ACC112 (cell line): ENCODE measurements at regions not wholly inside any gene's neighbourhood (a gene's known extent, or its start where the extent isn't known, plus 50 kb on each side); places are given as distances from the start of the nearest gene placed in this dataset.

Source experiments
- H2AFZ ChIP-seq: fragments of 200-600 bp; sonication (generic); one replicate; pipeline ENCODE4 v1.6.0; 2017; ENCODE audit warnings: antibody characterized with exemption, low read length; ENCODE audit not compliant: unreplicated experiment
- H3K27ac ChIP-seq: fragments of 200-600 bp; sonication (generic); 2 replicates; pipeline ENCODE4 v1.5.1; 2014; ENCODE audit warnings: low read depth, mild to moderate bottlenecking, antibody characterized with exemption, low read length, moderate library complexity
- H3K27me3 ChIP-seq: fragments of 200-600 bp; sonication (generic); 2 replicates; pipeline ENCODE4 v1.6.1; 2014; ENCODE audit warnings: mild to moderate bottlenecking, antibody characterized with exemption, low read length, moderate library complexity, mixed read lengths; ENCODE audit not compliant: insufficient read depth
- H3K36me3 ChIP-seq: fragments of 200-600 bp; sonication (generic); 2 replicates; pipeline ENCODE4 v1.6.1; 2016; ENCODE audit warnings: mild to moderate bottlenecking, antibody characterized with exemption, low read length, moderate library complexity, mixed read lengths; ENCODE audit not compliant: insufficient read depth
- H3K4me1 ChIP-seq: fragments of 200-600 bp; sonication (generic); one replicate; pipeline ENCODE4 v1.6.1; 2016; ENCODE audit warnings: low read length, mixed read lengths; ENCODE audit not compliant: insufficient read depth, unreplicated experiment, control insufficient read depth
- H3K4me3 ChIP-seq: fragments of 200-600 bp; sonication (generic); 2 replicates; pipeline ENCODE4 v1.5.1; 2014; ENCODE audit warnings: mild to moderate bottlenecking, low read depth, low read length
- H3K79me2 ChIP-seq: fragments of 200-600 bp; sonication (generic); one replicate; pipeline ENCODE4 v1.6.0; 2016; ENCODE audit warnings: low read length; ENCODE audit not compliant: control insufficient read depth, unreplicated experiment, insufficient read depth

- Histone ChIP-seq H3K27ac (no peak overlapping the region), H3K4me1 (no peaks in the 10 kb centered on the region), H3K27me3 (no peaks in the 10 kb centered on the region), H3K79me2 (no peaks in the 10 kb centered on the region), H2AFZ (no peak overlapping the region), H3K4me3 (no peak overlapping the region), H3K36me3 (no peaks in the 10 kb centered on the region)
These were observed 78.0 kb downstream of the RGS13 start for GRCh38 chr1:192713921-192714320.

GRCh38 chr1:192724670-192725069 lies 84.2 kb upstream of the RGS2 start:
- H3K79me2 ChIP-seq, result no peaks in the 10 kb centered on the region
- no peaks in the 10 kb centered on the region for H3K27me3 ChIP-seq
- H2AFZ ChIP-seq, result peak overlapping the region; percentile 95

GRCh38 chr1:192726820-192727504 lies 81.9 kb upstream of the RGS2 start:
- Histone ChIP-seq H2AFZ (no peak overlapping the region), H3K4me1 (peaks cover 6% of the 10 kb centered on the region), H3K4me3 (no peak overlapping the region)

More at GRCh38 chr1:192724670-192725069, 84.2 kb upstream of the RGS2 start:
- no peaks in the 10 kb centered on the region for H3K36me3 ChIP-seq
- no peak overlapping the region for H3K4me3 ChIP-seq
- no peak overlapping the region for H3K27ac ChIP-seq
- peaks cover 6% of the 10 kb centered on the region for H3K4me1 ChIP-seq

GRCh38 chr1:192729500-192729899 lies 79.3 kb upstream of the RGS2 start:
- Histone ChIP-seq H3K27me3 (no peaks in the 10 kb centered on the region), H3K27ac (no peak overlapping the region), H2AFZ (no peak overlapping the region), H3K4me3 (no peak overlapping the region), H3K36me3 (no peaks in the 10 kb centered on the region), H3K4me1 (peaks cover 5% of the 10 kb centered on the region), H3K79me2 (no peaks in the 10 kb centered on the region)

More at GRCh38 chr1:192726820-192727504, 81.9 kb upstream of the RGS2 start:
- no peaks in the 10 kb centered on the region for H3K27me3 ChIP-seq
- no peaks in the 10 kb centered on the region for H3K36me3 ChIP-seq
- no peaks in the 10 kb centered on the region for H3K79me2 ChIP-seq
- no peak overlapping the region for H3K27ac ChIP-seq

- Histone ChIP-seq H3K27me3 (no peaks in the 10 kb centered on the region), H3K36me3 (no peaks in the 10 kb centered on the region), H3K4me1 (no peaks in the 10 kb centered on the region), H3K79me2 (no peaks in the 10 kb centered on the region), H3K4me3 (no peak overlapping the region), H2AFZ (no peak overlapping the region), H3K27ac (no peak overlapping the region)
These were observed 78.6 kb upstream of the RGS2 start for GRCh38 chr1:192730198-192730597.

- Histone ChIP-seq H2AFZ (no peak overlapping the region), H3K4me1 (no peaks in the 10 kb centered on the region)
These were observed 76.1 kb upstream of the RGS2 start for GRCh38 chr1:192732787-192733186.

GRCh38 chr1:192735298-192735915 lies 73.4 kb upstream of the RGS2 start:
- Histone ChIP-seq H3K4me1 (no peaks in the 10 kb centered on the region), H3K79me2 (no peaks in the 10 kb centered on the region), H3K27ac (no peak overlapping the region), H2AFZ (no peak overlapping the region), H3K27me3 (no peaks in the 10 kb centered on the region), H3K4me3 (no peak overlapping the region), H3K36me3 (no peaks in the 10 kb centered on the region)

More at GRCh38 chr1:192732787-192733186, 76.1 kb upstream of the RGS2 start:
- H3K27ac ChIP-seq, result no peak overlapping the region
- no peaks in the 10 kb centered on the region for H3K36me3 ChIP-seq
- H3K27me3 ChIP-seq, result no peaks in the 10 kb centered on the region
- no peak overlapping the region for H3K4me3 ChIP-seq
- no peaks in the 10 kb centered on the region for H3K79me2 ChIP-seq

- Histone ChIP-seq H3K79me2 (no peaks in the 10 kb centered on the region), H2AFZ (no peak overlapping the region), H3K27ac (no peak overlapping the region), H3K4me1 (no peaks in the 10 kb centered on the region), H3K4me3 (no peak overlapping the region), H3K36me3 (no peaks in the 10 kb centered on the region), H3K27me3 (no peaks in the 10 kb centered on the region)
These were observed 71.5 kb upstream of the RGS2 start for GRCh38 chr1:192737306-192737705.

- H3K4me3 ChIP-seq, result no peak overlapping the region
- no peaks in the 10 kb centered on the region for H3K27me3 ChIP-seq
- no peaks in the 10 kb centered on the region for H3K4me1 ChIP-seq
- H2AFZ ChIP-seq, result no peak overlapping the region
- H3K79me2 ChIP-seq, result no peaks in the 10 kb centered on the region
- H3K27ac ChIP-seq, result no peak overlapping the region
- H3K36me3 ChIP-seq, result no peaks in the 10 kb centered on the region
These were observed 69.2 kb upstream of the RGS2 start for GRCh38 chr1:192739476-192740184.

- Histone ChIP-seq H3K4me3 (no peak overlapping the region), H3K4me1 (no peaks in the 10 kb centered on the region), H2AFZ (no peak overlapping the region), H3K27me3 (no peaks in the 10 kb centered on the region), H3K36me3 (no peaks in the 10 kb centered on the region), H3K27ac (no peak overlapping the region), H3K79me2 (no peaks in the 10 kb centered on the region)
These were observed 68.6 kb upstream of the RGS2 start for GRCh38 chr1:192740214-192740613.
